K562 (cell line): ENCODE measurements at regions not wholly inside any gene's neighbourhood (a gene's known extent, or its start where the extent isn't known, plus 50 kb on each side); places are given as distances from the start of the nearest gene placed in this dataset.

Source experiments
- ATAC-seq: fragments of 200-7000 bp; cut with Tn5 transposase; 3 replicates; pipeline ENCODE4 v1.9.1; 2020; ENCODE audit warnings: moderate library complexity
- BruUV-seq: library from RNA; stranded (reverse); fragments of 400-500 nt; replicated peaks from 2 replicates; lab custom pipeline; 2021; lab: Mats Ljungman, UMichigan
- CTCF ChIA-PET: fragments of 300-600 bp; formaldehyde crosslinking; extraction: SDS; loops from one replicate; lab custom pipeline; 2021; ENCODE audit warnings: low intra/inter-chr PET ratio; lab: Yijun Ruan, JAX
- POLR2A ChIA-PET: fragments of 300-600, 350-650 bp; sonication (Branson Sonifier 250); formaldehyde crosslinking; extraction: SDS; loops from one replicate; lab custom pipeline; 2021; ENCODE audit warnings: antibody characterized with exemption, inconsistent platforms; lab: Yijun Ruan, JAX
- DNase-seq, 4 experiments: peaks; one replicate each; pipeline versions ENCODE4 v3.0.0 to v3.0.0-alpha.2; 2011 to 2018; ENCODE audit warnings: low spot score in 3 of 4, mixed read lengths in 3 of 4; ENCODE audit errors: extremely low read depth in 1 of 4
- FAIRE-seq: peaks from 2 replicates; lab custom pipeline; 2011; peaks lifted over from hg19 to GRCh38; lab: Jason Lieb, UNC
- H2AFZ ChIP-seq: 2 replicates; pipeline ENCODE4 v1.6.0; 2011; ENCODE audit warnings: low read depth, low read length, control low read depth, inconsistent platforms
- H3K27ac ChIP-seq: fragments of 200-600 bp; 3 replicates; pipeline ENCODE4 v1.8.0; 2011; ENCODE audit warnings: low read depth, mild to moderate bottlenecking, control low read depth, inconsistent platforms, low read length, moderate library complexity, mixed read lengths; ENCODE audit errors: extremely low read depth
- H3K27me3 ChIP-seq, 2 experiments: fragments of 300-600 bp in 1 of 2; 2 replicates in 1 of 2; 3 replicates in 1 of 2; pipeline versions ENCODE4 v1.6.0 to v1.8.0; 2011; ENCODE audit warnings: inconsistent platforms in 2 of 2, low read length in 2 of 2, mild to moderate bottlenecking in 1 of 2, mixed read lengths in 1 of 2, moderate library complexity in 1 of 2; ENCODE audit not compliant: control insufficient read depth in 2 of 2, insufficient read depth in 2 of 2
- H3K36me3 ChIP-seq: fragments of 300-600 bp; 3 replicates; pipeline ENCODE4 v1.8.0; 2011; ENCODE audit warnings: mild to moderate bottlenecking, low read length, inconsistent platforms; ENCODE audit not compliant: control insufficient read depth, insufficient read depth
- H3K4me1 ChIP-seq, 2 experiments: fragments of 200-600 bp in 1 of 2; replicated peaks in 1 of 2; 2 replicates in 1 of 2; 3 replicates in 1 of 2; pipeline versions ENCODE4 v1.5.1 to v1.8.0; 2011; ENCODE audit warnings: inconsistent platforms in 2 of 2, low read length in 2 of 2, mild to moderate bottlenecking in 1 of 2, mixed read lengths in 1 of 2, moderate library complexity in 1 of 2; ENCODE audit not compliant: control insufficient read depth in 2 of 2, insufficient read depth in 2 of 2
- H3K4me2 ChIP-seq: 2 replicates; pipeline ENCODE4 v1.6.1; 2011; ENCODE audit warnings: low read length, control low read depth, inconsistent platforms, mixed read lengths; ENCODE audit not compliant: insufficient read depth
- H3K4me3 ChIP-seq: fragments of 200-600 bp; sonication (generic), shearing (Covaris generic); 2 replicates; pipeline ENCODE4 v1.5.1; 2016; ENCODE audit warnings: control low read depth, inconsistent platforms
- H3K79me2 ChIP-seq: fragments of 200-600 bp; 3 replicates; pipeline ENCODE4 v1.8.0; 2011; ENCODE audit warnings: low read length, inconsistent platforms; ENCODE audit not compliant: control insufficient read depth, insufficient read depth
- H3K9ac ChIP-seq, 2 experiments: 2 replicates each; pipeline versions ENCODE4 v1.6.0 to v1.6.1; 2011; ENCODE audit warnings: low read depth in 2 of 2, low read length in 2 of 2, control low read depth in 1 of 2, inconsistent platforms in 1 of 2, mild to moderate bottlenecking in 1 of 2, mixed read lengths in 1 of 2; ENCODE audit not compliant: insufficient read depth in 1 of 2
- H3K9me1 ChIP-seq: one replicate; pipeline ENCODE4 v1.6.0; 2011; ENCODE audit warnings: inconsistent platforms, mild to moderate bottlenecking, low read length, moderate library complexity; ENCODE audit not compliant: control insufficient read depth, insufficient read depth
- H3K9me3 ChIP-seq: replicated peaks from 2 replicates; pipeline ENCODE4 v1.5.1; 2011; ENCODE audit warnings: low read depth, low read length, inconsistent platforms; ENCODE audit not compliant: control insufficient read depth, insufficient read depth
- H4K20me1 ChIP-seq: replicated peaks from 2 replicates; pipeline ENCODE4 v1.6.1; 2011; ENCODE audit warnings: low read length, inconsistent platforms, mixed read lengths; ENCODE audit not compliant: control insufficient read depth, insufficient read depth
- ADNP ChIP-seq: fragments of 200-800 bp; sonication (Bioruptor generic); IDR thresholded peaks from 2 replicates; pipeline ENCODE4 v1.6.1; 2016; ENCODE audit warnings: missing genetic modification characterization, missing compliant biosample characterization
- CHD4 ChIP-seq: fragments of 200-600 bp; sonication (generic); IDR thresholded peaks from 3 replicates; pipeline ENCODE4 v1.6.1; 2012; ENCODE audit warnings: low read depth, mild to moderate bottlenecking, mixed read lengths, low read length, inconsistent platforms; ENCODE audit not compliant: insufficient read depth, insufficient replicate concordance, poor library complexity, severe bottlenecking
- DACH1 ChIP-seq: fragments of 450-650 bp; IDR thresholded peaks from 2 replicates; pipeline ENCODE4 v1.6.1; 2018; ENCODE audit not compliant: partially characterized antibody
- HEY1 ChIP-seq: fragments of 250-450 bp; sonication (Bioruptor Pico); IDR thresholded peaks from 2 replicates; pipeline ENCODE4 v1.5.0; 2020; ENCODE audit warnings: mild to moderate bottlenecking, moderate library complexity, borderline replicate concordance
- KHSRP ChIP-seq: fragments of 450-650 bp; IDR thresholded peaks from 2 replicates; pipeline ENCODE4 v1.6.1; 2017
- NFE2 ChIP-seq: IDR thresholded peaks from 2 replicates; pipeline ENCODE4 v1.6.1; 2014; ENCODE audit warnings: antibody characterized with exemption, low read depth
- PHB2 ChIP-seq: fragments of 450-650 bp; IDR thresholded peaks from 2 replicates; pipeline ENCODE4 v1.6.1; 2017; ENCODE audit warnings: low read depth
- RBBP5 ChIP-seq: fragments of 200-600 bp; sonication (generic); IDR thresholded peaks from 2 replicates; pipeline ENCODE4 v1.6.1; 2012; ENCODE audit warnings: borderline replicate concordance, mild to moderate bottlenecking, low read length, control low read depth, inconsistent platforms; ENCODE audit not compliant: insufficient read depth, poor library complexity, severe bottlenecking
- SNIP1 ChIP-seq: fragments of 450-650 bp; IDR thresholded peaks from 2 replicates; pipeline ENCODE4 v1.7.1; 2017; ENCODE audit warnings: low read depth, mild to moderate bottlenecking
- ZNF12 ChIP-seq: sonication (generic); formaldehyde crosslinking; IDR thresholded peaks from 2 replicates; pipeline ENCODE4 v1.4.0; 2020; ENCODE audit warnings: mild to moderate bottlenecking, missing genetic modification reagents
- WGBS: fragments of 100-300 bp; shearing (Covaris generic); methylation state at CpG from one replicate; pipeline ENCODE4 v1.1.6; 2016; ENCODE audit warnings: low coverage, mixed read lengths; ENCODE audit not compliant: insufficient coverage; ENCODE audit errors: missing lambda C conversion rate; 5-methylcytosine and 5-hydroxymethylcytosine counted together
- in situ Hi-C: fragments of 300-500 bp; cut with MboI; formaldehyde crosslinking; loops from 4 replicates; pipeline ENCODE4 v1.15.0; 2018; ENCODE audit warnings: inconsistent platforms, mixed read lengths
- intact Hi-C: fragments of 100-400 bp; cut with micrococcal nuclease; formaldehyde crosslinking; loops from 2 replicates; pipeline ENCODE4 v1.14.2; 2022
- TF ChIP-seq, protein P1 (sequence below): fragments of 450-650 bp; IDR thresholded peaks from 2 replicates; pipeline ENCODE4 v1.7.1; 2018; ENCODE audit warnings: mild to moderate bottlenecking, low read depth; ENCODE audit not compliant: partially characterized antibody
- TF ChIP-seq, protein P2 (sequence below): IDR thresholded peaks from 3 replicates; pipeline ENCODE4 v1.6.1; 2011; ENCODE audit warnings: borderline replicate concordance, mild to moderate bottlenecking; ENCODE audit not compliant: insufficient read length, insufficient read depth
- TF ChIP-seq, protein P3 (sequence below): IDR thresholded peaks from 2 replicates; pipeline ENCODE4 v1.6.1; 2011; ENCODE audit not compliant: insufficient read length; ENCODE audit errors: extremely low read depth

DNA sequence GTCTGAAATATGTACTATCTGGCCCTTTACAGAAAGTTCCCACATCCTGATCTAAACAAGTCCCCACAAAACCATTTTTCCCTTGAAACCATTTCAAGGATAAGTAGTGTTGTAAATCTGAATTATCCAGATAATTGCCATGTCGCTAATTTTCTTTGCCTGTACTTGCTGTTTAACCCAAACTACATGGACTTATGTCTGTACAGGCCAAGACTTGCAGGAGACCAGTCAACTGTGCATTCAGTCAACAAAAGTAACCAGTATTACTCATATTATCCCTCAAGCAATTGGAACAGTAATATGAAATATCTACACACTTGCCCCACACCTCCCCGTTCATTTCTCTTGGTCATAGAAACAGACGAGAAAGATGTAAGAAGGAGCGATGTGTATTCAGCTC, 347.8 kb upstream of the NFE2L3 start (continued):
- TF ChIP-seq RBBP5 = no peak
- no peak for TF ChIP-seq HEY1 (CRISPR knock-in tag)
- no peak for TF ChIP-seq ADNP
- TF ChIP-seq, protein P1, sequence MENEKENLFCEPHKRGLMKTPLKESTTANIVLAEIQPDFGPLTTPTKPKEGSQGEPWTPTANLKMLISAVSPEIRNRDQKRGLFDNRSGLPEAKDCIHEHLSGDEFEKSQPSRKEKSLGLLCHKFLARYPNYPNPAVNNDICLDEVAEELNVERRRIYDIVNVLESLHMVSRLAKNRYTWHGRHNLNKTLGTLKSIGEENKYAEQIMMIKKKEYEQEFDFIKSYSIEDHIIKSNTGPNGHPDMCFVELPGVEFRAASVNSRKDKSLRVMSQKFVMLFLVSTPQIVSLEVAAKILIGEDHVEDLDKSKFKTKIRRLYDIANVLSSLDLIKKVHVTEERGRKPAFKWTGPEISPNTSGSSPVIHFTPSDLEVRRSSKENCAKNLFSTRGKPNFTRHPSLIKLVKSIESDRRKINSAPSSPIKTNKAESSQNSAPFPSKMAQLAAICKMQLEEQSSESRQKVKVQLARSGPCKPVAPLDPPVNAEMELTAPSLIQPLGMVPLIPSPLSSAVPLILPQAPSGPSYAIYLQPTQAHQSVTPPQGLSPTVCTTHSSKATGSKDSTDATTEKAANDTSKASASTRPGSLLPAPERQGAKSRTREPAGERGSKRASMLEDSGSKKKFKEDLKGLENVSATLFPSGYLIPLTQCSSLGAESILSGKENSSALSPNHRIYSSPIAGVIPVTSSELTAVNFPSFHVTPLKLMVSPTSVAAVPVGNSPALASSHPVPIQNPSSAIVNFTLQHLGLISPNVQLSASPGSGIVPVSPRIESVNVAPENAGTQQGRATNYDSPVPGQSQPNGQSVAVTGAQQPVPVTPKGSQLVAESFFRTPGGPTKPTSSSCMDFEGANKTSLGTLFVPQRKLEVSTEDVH = no peak
- no peak for TF ChIP-seq ZNF12 (CRISPR knock-in tag)

DNA sequence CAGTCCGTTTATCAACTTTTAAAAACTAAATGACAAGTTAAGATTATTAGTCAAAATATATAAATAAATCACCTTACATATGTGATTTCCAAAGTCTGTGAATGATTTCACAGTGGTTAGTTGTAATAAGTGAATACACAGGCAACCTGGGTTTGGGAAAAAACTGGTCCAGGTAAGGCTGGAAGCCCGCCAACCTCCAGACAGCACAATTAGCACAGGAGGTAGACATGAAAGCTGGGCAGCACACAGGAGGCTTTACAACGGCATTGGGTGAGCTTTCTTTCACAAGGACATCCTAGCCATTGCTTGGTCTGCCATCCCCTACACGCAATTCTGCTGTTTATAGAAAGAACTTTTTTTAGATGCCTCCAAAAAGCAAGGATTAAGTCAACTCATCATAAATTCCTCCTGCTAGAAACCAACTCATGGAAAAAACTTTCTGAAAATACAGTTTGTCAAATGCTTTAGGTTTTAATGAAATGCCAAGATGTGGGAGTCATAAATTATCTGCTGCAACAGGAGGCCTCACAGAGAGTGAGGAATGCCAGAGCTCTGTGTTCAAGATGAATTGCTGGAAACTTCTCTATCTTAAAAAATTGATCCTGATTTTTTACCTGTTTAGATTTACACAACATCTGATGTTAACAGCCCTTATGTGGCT, 346.8 kb upstream of the NFE2L3 start:
- CTCF ChIA-PET = no interaction called here
- 0% methylated on average over 4 of the region's 4 CpGs for WGBS
- no peak for FAIRE-seq
- no peak for TF ChIP-seq NFE2
- TF ChIP-seq, protein P2, sequence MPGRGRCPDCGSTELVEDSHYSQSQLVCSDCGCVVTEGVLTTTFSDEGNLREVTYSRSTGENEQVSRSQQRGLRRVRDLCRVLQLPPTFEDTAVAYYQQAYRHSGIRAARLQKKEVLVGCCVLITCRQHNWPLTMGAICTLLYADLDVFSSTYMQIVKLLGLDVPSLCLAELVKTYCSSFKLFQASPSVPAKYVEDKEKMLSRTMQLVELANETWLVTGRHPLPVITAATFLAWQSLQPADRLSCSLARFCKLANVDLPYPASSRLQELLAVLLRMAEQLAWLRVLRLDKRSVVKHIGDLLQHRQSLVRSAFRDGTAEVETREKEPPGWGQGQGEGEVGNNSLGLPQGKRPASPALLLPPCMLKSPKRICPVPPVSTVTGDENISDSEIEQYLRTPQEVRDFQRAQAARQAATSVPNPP = no peak
- TF ChIP-seq, protein P1 = no peak
- no peak for TF ChIP-seq PHB2
- TF ChIP-seq DACH1 = no peak
- TF ChIP-seq, protein P3, sequence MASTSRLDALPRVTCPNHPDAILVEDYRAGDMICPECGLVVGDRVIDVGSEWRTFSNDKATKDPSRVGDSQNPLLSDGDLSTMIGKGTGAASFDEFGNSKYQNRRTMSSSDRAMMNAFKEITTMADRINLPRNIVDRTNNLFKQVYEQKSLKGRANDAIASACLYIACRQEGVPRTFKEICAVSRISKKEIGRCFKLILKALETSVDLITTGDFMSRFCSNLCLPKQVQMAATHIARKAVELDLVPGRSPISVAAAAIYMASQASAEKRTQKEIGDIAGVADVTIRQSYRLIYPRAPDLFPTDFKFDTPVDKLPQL = no peak
- TF ChIP-seq CHD4 = no peak
- no peak for TF ChIP-seq KHSRP
- no peak for TF ChIP-seq SNIP1

More for the DNA sequence above, 346.8 kb upstream of the NFE2L3 start:
- Histone ChIP-seq H3K4me3 (no peak overlapping the region), H3K36me3 (no peaks in the 10 kb centered on the region), H3K9me3 (no peaks in the 10 kb centered on the region), H3K4me1 (no peaks in the 10 kb centered on the region), H3K27ac (no peak overlapping the region), H2AFZ (no peak overlapping the region), H3K9ac (no peak overlapping the region), H3K27me3 (peaks cover 7 to 13% of the 10 kb centered on the region in 2 experiments), H4K20me1 (no peaks in the 10 kb centered on the region), H3K9me1 (no peaks in the 10 kb centered on the region), H3K79me2 (no peaks in the 10 kb centered on the region), H3K4me2 (no peak overlapping the region)
- POLR2A ChIA-PET = no interaction called here
- intact Hi-C loops = no loop called here
- BruUV-seq = no TSS peak
- DNase-seq (no peak), ATAC-seq (no peak)
- in situ Hi-C loops = no loop called here
